ENCODE measurements at regions not wholly inside any gene's neighbourhood (a gene's known extent, or its start where the extent isn't known, plus 50 kb on each side); places are given as distances from the start of the nearest gene placed in this dataset.

- no peak for TF ChIP-seq POLR2A (IDR thresholded peaks at IDR 0.05; ENCODE audit: low read length)
- TF ChIP-seq GATA1 (IDR thresholded peaks at IDR 0.05; ENCODE audit: low read depth, low read length): no peak
These were observed 157.9 kb downstream of the PAWR start for GRCh38 chr12:79532907-79533288.

All from erythroblast (primary cell).